Sigmoid colon (tissue), 4 donors: ENCODE measurements at regions not wholly inside any gene's neighbourhood (a gene's known extent, or its start where the extent isn't known, plus 50 kb on each side); places are given as distances from the start of the nearest gene placed in this dataset.
"Not testable (repeated sequence)": the region's sequence is repeated elsewhere in the genome, so short reads cannot be mapped to it uniquely, and the experiment has no call there.

Experiments
- CTCF ChIP-seq, 4 experiments: fragments of 450-650 bp in 3 of 4; fragments of 200-600 bp in 1 of 4; IDR thresholded peaks; one replicate each; pipeline ENCODE4 v1.5.1; 2016 to 2019; ENCODE audit warnings: antibody characterized with exemption in 4 of 4, mild to moderate bottlenecking in 3 of 4, moderate library complexity in 2 of 4
- EP300 ChIP-seq, 4 donors: sonication (generic); formaldehyde crosslinking; IDR thresholded peaks; one replicate each; pipeline ENCODE4 v1.6.1; 2017; ENCODE audit warnings: antibody characterized with exemption in 4 of 4
- POLR2A ChIP-seq, 2 donors: fragments of 450-650 bp; IDR thresholded peaks; one replicate each; pipeline ENCODE4 v1.6.1; 2016; ENCODE audit warnings: antibody characterized with exemption in 2 of 2, mild to moderate bottlenecking in 2 of 2, moderate library complexity in 2 of 2

GRCh38 chr7:120086468-120086867 is 186.5 kb upstream of the KCND2 start:
- TF ChIP-seq CTCF, EP300, POLR2A (IDR thresholded peaks at IDR 0.05): not testable (repeated sequence)
